H1 (cell line): ENCODE measurements at regions not wholly inside any gene's neighbourhood (a gene's known extent, or its start where the extent isn't known, plus 50 kb on each side); places are given as distances from the start of the nearest gene placed in this dataset.

Source experiments
- CTCF ChIA-PET: fragments of 300-600 bp; sonication (Branson Sonifier 250); formaldehyde crosslinking; loops from one replicate; lab custom pipeline; 2021; ENCODE audit not compliant: partially characterized antibody; lab: Charles Lee
- POLR2A ChIA-PET: fragments of 300-600 bp; sonication (Branson Sonifier 250); formaldehyde crosslinking; loops from one replicate; lab custom pipeline; 2021; ENCODE audit warnings: inconsistent platforms; ENCODE audit not compliant: partially characterized antibody; lab: Charles Lee
- DNase-seq, 2 experiments: peaks; one replicate each; pipeline versions ENCODE4 v3.0.0 to v3.0.0-alpha.2; 2010 to 2022; ENCODE audit warnings: low spot score in 2 of 2, low read depth in 1 of 2, mixed read lengths in 1 of 2
- FAIRE-seq: peaks from 2 replicates; lab custom pipeline; 2011; peaks lifted over from hg19 to GRCh38; lab: Jason Lieb, UNC
- H2AFZ ChIP-seq: 2 replicates; pipeline ENCODE4 v1.8.1; 2012; ENCODE audit warnings: low read length, inconsistent platforms
- H2AK5ac ChIP-seq: 2 replicates; pipeline ENCODE4 v1.6.1; 2013; ENCODE audit warnings: low read depth, low read length
- H2BK120ac ChIP-seq: replicated peaks from 2 replicates; pipeline ENCODE3; 2013; ENCODE audit warnings: low read depth, low read length, inconsistent platforms
- H2BK12ac ChIP-seq: 2 replicates; pipeline ENCODE4 v1.6.1; 2013; ENCODE audit warnings: low read depth, low read length
- H2BK15ac ChIP-seq: 2 replicates; pipeline ENCODE4 v1.6.1; 2013; ENCODE audit warnings: low read length
- H2BK20ac ChIP-seq: 2 replicates; pipeline ENCODE4 v1.6.1; 2013; ENCODE audit warnings: low read length
- H2BK5ac ChIP-seq: 2 replicates; pipeline ENCODE4 v1.6.1; 2013; ENCODE audit warnings: low read depth, low read length
- H3K14ac ChIP-seq: 2 replicates; pipeline ENCODE4 v1.6.1; 2013; ENCODE audit warnings: inconsistent platforms; ENCODE audit not compliant: insufficient read length
- H3K18ac ChIP-seq: 2 replicates; pipeline ENCODE4 v1.6.1; 2013; ENCODE audit warnings: low read length; ENCODE audit errors: extremely low read depth
- H3K23ac ChIP-seq: 2 replicates; pipeline ENCODE4 v1.6.1; 2013; ENCODE audit warnings: inconsistent platforms; ENCODE audit not compliant: insufficient read length
- H3K23me2 ChIP-seq: 2 replicates; pipeline ENCODE4 v1.6.1; 2013; ENCODE audit warnings: low read depth, low read length
- H3K27ac ChIP-seq: 2 replicates; pipeline ENCODE4 v1.6.1; 2011; ENCODE audit warnings: low read depth, low read length, inconsistent platforms
- H3K27me3 ChIP-seq, 4 experiments: replicated peaks in 1 of 4; 1 replicate in 1 of 4; 2 replicates in 3 of 4; pipeline versions ENCODE4 v1.6.1 to v1.8.1; 2011 to 2013; ENCODE audit warnings: low read length in 3 of 4, mild to moderate bottlenecking in 3 of 4, inconsistent platforms in 2 of 4, mixed read lengths in 2 of 4, moderate library complexity in 1 of 4; ENCODE audit not compliant: control insufficient read depth in 3 of 4, insufficient read depth in 3 of 4; ENCODE audit errors: extremely low read depth in 1 of 4
- H3K36me3 ChIP-seq, 4 experiments: 2 replicates each; pipeline versions ENCODE4 v1.6.1 to v1.8.1; 2011 to 2013; ENCODE audit warnings: mild to moderate bottlenecking in 4 of 4, low read length in 3 of 4, moderate library complexity in 2 of 4, control low read depth in 1 of 4, inconsistent platforms in 1 of 4; ENCODE audit not compliant: insufficient read depth in 4 of 4, control insufficient read depth in 2 of 4
- H3K4ac ChIP-seq: replicated peaks from 2 replicates; pipeline ENCODE3; 2013; ENCODE audit warnings: low read length, low read depth, mixed read lengths, inconsistent platforms; ENCODE audit not compliant: insufficient read length
- H3K4me1 ChIP-seq, 4 experiments: replicated peaks in 1 of 4; 1 replicate in 1 of 4; 2 replicates in 3 of 4; pipeline versions ENCODE4 v1.6.1 to v1.8.1; 2011 to 2013; ENCODE audit warnings: low read length in 3 of 4, inconsistent platforms in 2 of 4, mixed read lengths in 1 of 4; ENCODE audit not compliant: insufficient read depth in 4 of 4, control insufficient read depth in 3 of 4
- H3K4me2 ChIP-seq, 2 experiments: 2 replicates each; pipeline versions ENCODE4 v1.6.1 to v1.8.1; 2011 to 2013; ENCODE audit warnings: low read depth in 2 of 2, low read length in 2 of 2, control low read depth in 1 of 2, inconsistent platforms in 1 of 2, mild to moderate bottlenecking in 1 of 2; ENCODE audit not compliant: insufficient read depth in 1 of 2
- H3K4me3 ChIP-seq, 4 experiments: fragments of 200-600, 300-600 bp in 1 of 4; sonication (generic), shearing (Covaris generic), sonication (Bioruptor Twin) in 1 of 4; 2 replicates each; pipeline versions ENCODE4 v1.5.1 to v1.8.1; 2011 to 2016; ENCODE audit warnings: low read length in 4 of 4, low read depth in 3 of 4, control low read depth in 2 of 4, inconsistent platforms in 2 of 4, mild to moderate bottlenecking in 2 of 4, mixed read lengths in 1 of 4, moderate library complexity in 1 of 4; ENCODE audit not compliant: insufficient read depth in 2 of 4; ENCODE audit errors: extremely low read depth in 1 of 4
- H3K56ac ChIP-seq: replicated peaks from 2 replicates; pipeline ENCODE3; 2013; ENCODE audit warnings: low read depth, mild to moderate bottlenecking, mixed read lengths, low read length, inconsistent platforms; ENCODE audit not compliant: insufficient read length
- H3K79me1 ChIP-seq: 2 replicates; pipeline ENCODE4 v1.6.1; 2013; ENCODE audit warnings: low read depth, low read length, control low read depth
- H3K79me2 ChIP-seq, 2 experiments: 2 replicates each; pipeline versions ENCODE4 v1.6.1 to v1.8.1; 2012 to 2013; ENCODE audit warnings: low read length in 2 of 2, mild to moderate bottlenecking in 2 of 2, inconsistent platforms in 1 of 2; ENCODE audit not compliant: insufficient read depth in 2 of 2, control insufficient read depth in 1 of 2
- H3K9ac ChIP-seq, 4 experiments: replicated peaks in 1 of 4; 1 replicate in 1 of 4; 2 replicates in 3 of 4; pipeline versions ENCODE4 v1.6.1 to v1.8.1; 2011 to 2013; ENCODE audit warnings: low read depth in 3 of 4, low read length in 3 of 4, control low read depth in 2 of 4, mild to moderate bottlenecking in 2 of 4, moderate library complexity in 2 of 4, inconsistent platforms in 1 of 4; ENCODE audit errors: extremely low read depth in 1 of 4
- H3K9me3 ChIP-seq, 2 experiments: 2 replicates each; pipeline versions ENCODE4 v1.6.1 to v1.8.1; 2012 to 2013; ENCODE audit warnings: mild to moderate bottlenecking in 2 of 2, moderate library complexity in 2 of 2, control low read depth in 1 of 2, inconsistent platforms in 1 of 2, low read depth in 1 of 2, low read length in 1 of 2, mixed read lengths in 1 of 2; ENCODE audit not compliant: insufficient read depth in 2 of 2
- H4K20me1 ChIP-seq, 2 experiments: replicated peaks in 1 of 2; 2 replicates each; pipeline versions ENCODE3 to v1.8.1; 2011 to 2013; ENCODE audit warnings: inconsistent platforms in 2 of 2, low read length in 2 of 2, mild to moderate bottlenecking in 1 of 2; ENCODE audit not compliant: insufficient read depth in 2 of 2, control insufficient read depth in 1 of 2
- H4K5ac ChIP-seq: 2 replicates; pipeline ENCODE4 v1.6.1; 2013; ENCODE audit warnings: low read length, low read depth, mixed read lengths, inconsistent platforms; ENCODE audit not compliant: insufficient read length
- H4K8ac ChIP-seq: 2 replicates; pipeline ENCODE4 v1.8.0; 2013; ENCODE audit warnings: mild to moderate bottlenecking, moderate library complexity, low read length, inconsistent platforms; ENCODE audit not compliant: insufficient read depth; ENCODE audit errors: extremely low read depth
- H4K91ac ChIP-seq: replicated peaks from 2 replicates; pipeline ENCODE3; 2013; ENCODE audit warnings: low read length, mixed read lengths, inconsistent platforms; ENCODE audit not compliant: insufficient read length
- BACH1 ChIP-seq: IDR thresholded peaks from 2 replicates; pipeline ENCODE4 v1.6.1; 2012; ENCODE audit warnings: low read length, improper control_type of control experiment
- CTCF ChIP-seq, 3 experiments: IDR thresholded peaks; 1 replicate in 2 of 3; 2 replicates in 1 of 3; pipeline versions ENCODE4 v1.5.1 to v1.6.1; 2011; ENCODE audit warnings: low read length in 3 of 3, mild to moderate bottlenecking in 3 of 3, inconsistent platforms in 2 of 3, low read depth in 1 of 3, moderate library complexity in 1 of 3; ENCODE audit not compliant: insufficient read depth in 1 of 3; ENCODE audit errors: control extremely low read depth in 1 of 3
- EP300 ChIP-seq, 2 experiments: IDR thresholded peaks; 1 replicate in 1 of 2; 2 replicates in 1 of 2; pipeline ENCODE4 v1.6.1; 2011 to 2012; ENCODE audit warnings: low read depth in 2 of 2, low read length in 2 of 2, mild to moderate bottlenecking in 2 of 2, borderline replicate concordance in 1 of 2, inconsistent platforms in 1 of 2, moderate library complexity in 1 of 2
- EZH2 ChIP-seq: fragments of 200-600 bp; sonication (generic); IDR thresholded peaks from 2 replicates; pipeline ENCODE4 v1.7.1; 2012; ENCODE audit warnings: low read depth, mild to moderate bottlenecking, moderate library complexity, low read length, inconsistent platforms; ENCODE audit not compliant: severe bottlenecking
- GTF2F1 ChIP-seq: IDR thresholded peaks from 2 replicates; pipeline ENCODE4 v1.6.1; 2012; ENCODE audit warnings: low read depth, low read length, improper control_type of control experiment, borderline replicate concordance
- KDM1A ChIP-seq: fragments of 200-600, 300-600 bp; sonication (generic); IDR thresholded peaks from 2 replicates; pipeline ENCODE4 v1.7.1; 2016; ENCODE audit warnings: mild to moderate bottlenecking, low read length, borderline replicate concordance
- KDM4A ChIP-seq: IDR thresholded peaks from one replicate; pipeline ENCODE4 v1.7.1; 2012; ENCODE audit warnings: low read depth, mild to moderate bottlenecking, moderate library complexity, low read length, inconsistent platforms; ENCODE audit not compliant: severe bottlenecking
- NANOG ChIP-seq: IDR thresholded peaks from 2 replicates; pipeline ENCODE4 v1.6.1; 2011; ENCODE audit warnings: low read length, low read depth, mild to moderate bottlenecking, inconsistent platforms; ENCODE audit not compliant: insufficient read depth, poor library complexity, severe bottlenecking
- SIRT6 ChIP-seq: IDR thresholded peaks from one replicate; pipeline ENCODE4 v1.7.1; 2012; ENCODE audit warnings: low read length, inconsistent platforms
- SP1 ChIP-seq: IDR thresholded peaks from 2 replicates; pipeline ENCODE4 v1.6.1; 2011; ENCODE audit warnings: low read depth, low read length
- TBP ChIP-seq: IDR thresholded peaks from 2 replicates; pipeline ENCODE4 v1.6.1; 2011; ENCODE audit warnings: low read depth, low read length, improper control_type of control experiment
- WGBS, 2 experiments: shearing (Covaris generic) in 1 of 2; methylation state at CpG; one replicate each; pipeline versions ENCODE4 v1.1.6 to v1.1.7; 2013 to 2015; ENCODE audit warnings: low lambda C conversion rate in 2 of 2, mixed read lengths in 2 of 2, inconsistent platforms in 1 of 2, low coverage in 1 of 2, missing lambda C conversion rate in 1 of 2; ENCODE audit not compliant: insufficient replicate concordance in 2 of 2, insufficient coverage in 1 of 2, insufficient read length in 1 of 2; ENCODE audit errors: extremely low coverage in 1 of 2, missing lambda C conversion rate in 1 of 2; 5-methylcytosine and 5-hydroxymethylcytosine counted together
- TF ChIP-seq, protein P1 (sequence below): IDR thresholded peaks from 2 replicates; pipeline ENCODE4 v1.6.1; 2012; ENCODE audit warnings: inconsistent platforms

DNA sequence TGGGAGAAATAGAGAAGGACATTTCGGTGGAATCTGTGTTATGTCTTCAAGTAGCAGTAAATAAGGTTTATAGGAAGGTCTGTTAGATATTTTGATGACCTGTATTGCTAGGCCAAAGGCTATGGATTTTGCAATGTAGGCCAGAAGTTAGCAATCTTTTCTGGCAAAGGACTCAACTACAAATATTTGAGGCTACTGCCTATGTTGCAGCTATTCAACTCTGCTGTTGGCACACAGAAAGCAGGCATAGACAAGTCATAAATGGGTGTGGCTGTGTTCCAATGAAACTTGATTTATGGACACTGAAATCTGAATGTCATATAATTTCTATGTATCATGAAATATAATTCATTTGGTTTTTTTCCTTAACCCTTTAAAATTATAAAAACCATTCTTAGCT lies 438.7 kb upstream of the C2CD4B start:
- Histone ChIP-seq H3K14ac (no peak overlapping the region), H3K18ac (no peak overlapping the region), H3K9me3 (no peaks in the 10 kb centered on the region), H2BK5ac (no peak overlapping the region), H3K27ac (no peak overlapping the region), H3K79me1 (no peaks in the 10 kb centered on the region; the same call in 1 of the 2 replicates), H3K4ac (no peak overlapping the region), H3K56ac (no peak overlapping the region), H2AK5ac (no peak overlapping the region), H2BK120ac (no peak overlapping the region), H3K9ac (no peak overlapping the region), H3K27me3 (no peaks in the 10 kb centered on the region), H2BK12ac (no peak overlapping the region), H3K4me1 (peaks cover 2 to 5% (median 3%) of the 10 kb centered on the region in 4 experiments; a peak in 2 of 7 replicates), H2AFZ (no peak overlapping the region), H3K79me2 (no peaks in the 10 kb centered on the region), H3K23ac (no peak overlapping the region), H4K8ac (no peak overlapping the region), H4K5ac (no peak overlapping the region), H4K20me1 (no peaks in the 10 kb centered on the region), H3K36me3 (no peaks in the 10 kb centered on the region), H2BK15ac (no peak overlapping the region), H3K23me2 (no peaks in the 10 kb centered on the region), H3K4me2 (no peak overlapping the region), H3K4me3 (no peak overlapping the region), H2BK20ac (no peak overlapping the region), H4K91ac (no peak overlapping the region)
- no peak for DNase-seq
- 81% methylated on average over 1 of the region's 1 CpG; no CpG with 5 or more reads in 1 of the 2 experiments for WGBS, 2 experiments
- FAIRE-seq = no peak
- ChIA-PET CTCF (interaction anchor here (1.0 to 1.6 kb wide), 2 partner anchors 12 to 31 kb away, joined by 3 to 4 read pairs; no protein-coding TSS in a partner anchor), POLR2A (no interaction called here)
- TF ChIP-seq KDM4A = no peak
- TF ChIP-seq EZH2 = no peak
- no peak for TF ChIP-seq GTF2F1
- TF ChIP-seq BACH1 = no peak
- TF ChIP-seq, protein P1, sequence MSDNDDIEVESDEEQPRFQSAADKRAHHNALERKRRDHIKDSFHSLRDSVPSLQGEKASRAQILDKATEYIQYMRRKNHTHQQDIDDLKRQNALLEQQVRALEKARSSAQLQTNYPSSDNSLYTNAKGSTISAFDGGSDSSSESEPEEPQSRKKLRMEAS = no peak
- no peak for TF ChIP-seq SIRT6
- no peak for TF ChIP-seq TBP
- no peak for TF ChIP-seq EP300 (IDR thresholded peaks at IDR 0.05; ENCODE audit: borderline replicate concordance in 1 of 2, low read depth in 2 of 2, low read length in 2 of 2)
- no peak for TF ChIP-seq CTCF (IDR thresholded peaks at IDR 0.05; ENCODE audit: control extremely low read depth in 1 of 3, insufficient read depth in 1 of 3, low read depth in 1 of 3, low read length in 3 of 3)
- TF ChIP-seq SP1 = no peak
- TF ChIP-seq NANOG = no peak
- TF ChIP-seq KDM1A = no peak
